ENCODE measurements at regions not wholly inside any gene's neighbourhood (a gene's known extent, or its start where the extent isn't known, plus 50 kb on each side); places are given as distances from the start of the nearest gene placed in this dataset.

DNA sequence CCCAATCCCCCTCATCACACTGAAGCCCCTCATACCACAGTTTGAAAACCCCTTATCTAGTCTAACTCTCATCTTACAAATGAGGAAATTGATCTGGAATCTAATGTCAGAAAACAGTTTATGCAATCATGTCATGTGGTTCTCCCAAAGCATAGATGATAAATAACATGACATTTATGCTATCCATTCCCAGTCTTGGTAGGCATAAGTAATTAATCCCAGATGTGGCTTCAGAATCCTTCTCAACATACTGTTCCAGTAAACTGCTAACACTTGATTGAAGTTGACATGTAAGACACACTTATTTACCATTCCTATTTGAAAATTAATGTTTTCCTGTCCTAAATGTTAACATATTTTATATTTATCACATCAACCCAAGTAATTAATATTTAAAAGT lies 168.7 kb downstream of the GALC start:
- no peak for DNase-seq
- intact Hi-C loops (cut with DNase I), result no loop called here

DNA sequence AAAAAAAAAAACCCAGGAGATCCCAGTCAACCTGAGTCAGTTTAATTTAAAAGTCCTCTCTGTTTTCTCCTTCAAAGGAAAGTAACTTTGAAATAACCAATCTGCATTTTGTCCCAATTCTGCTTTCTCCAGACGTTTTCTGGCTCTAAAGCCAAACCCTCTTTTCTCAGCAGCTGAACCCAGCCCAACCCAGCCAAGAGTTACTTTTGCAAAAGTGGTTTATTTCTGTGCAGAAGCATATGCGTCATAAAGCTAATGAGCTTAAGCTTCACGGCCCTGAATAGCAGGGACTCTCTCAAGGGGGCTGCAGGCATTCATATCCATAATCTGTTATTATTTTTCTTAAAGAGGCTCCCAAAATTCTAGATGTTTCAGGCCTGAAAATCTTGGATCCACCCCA lies 176.6 kb downstream of the GALC start:
- intact Hi-C loops (cut with DNase I), result no loop called here
- no peak for DNase-seq

DNA sequence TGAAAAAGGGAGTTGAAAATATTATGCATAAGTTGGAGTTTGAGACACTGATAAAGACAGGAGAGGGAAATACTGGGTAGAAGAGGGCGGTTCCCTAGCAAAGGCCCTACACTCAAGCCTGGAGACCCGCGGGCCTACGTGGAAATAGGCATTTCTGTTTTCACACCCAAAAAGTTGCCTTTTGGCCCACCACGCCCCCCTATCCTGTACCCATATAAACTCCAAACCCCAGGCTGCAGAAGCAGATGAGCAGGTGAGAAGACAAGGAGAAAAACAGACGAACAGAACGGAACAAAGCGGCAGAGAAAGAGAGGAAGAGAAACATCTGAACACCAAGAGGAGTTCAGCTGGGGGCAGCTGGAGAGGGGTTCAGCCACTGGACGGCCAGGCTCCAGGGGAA lies 177.9 kb downstream of the GALC start:
- no peak for DNase-seq
- intact Hi-C loops (cut with DNase I), result no loop called here

DNA sequence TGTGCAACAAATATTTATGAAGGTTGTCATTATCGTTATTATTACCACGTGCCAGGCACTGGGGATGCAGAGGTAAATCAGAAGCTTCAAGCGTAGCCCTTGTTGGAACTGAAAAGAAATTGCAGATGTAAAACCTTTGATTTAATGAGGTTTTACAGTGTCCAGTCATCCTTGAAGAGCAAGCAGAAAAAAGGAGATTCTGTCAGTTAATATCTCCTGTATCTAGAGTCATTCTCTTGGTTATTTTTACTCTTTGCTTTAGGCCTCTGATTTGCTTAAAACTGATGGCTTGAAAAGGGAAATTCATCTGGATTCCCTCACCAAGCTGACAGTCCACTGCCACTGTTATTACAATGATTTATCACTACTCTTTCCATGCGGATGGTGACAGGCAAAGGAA lies 179.3 kb downstream of the GALC start:
- DNase-seq, result no peak
- intact Hi-C loops (cut with DNase I), result no loop called here

DNA sequence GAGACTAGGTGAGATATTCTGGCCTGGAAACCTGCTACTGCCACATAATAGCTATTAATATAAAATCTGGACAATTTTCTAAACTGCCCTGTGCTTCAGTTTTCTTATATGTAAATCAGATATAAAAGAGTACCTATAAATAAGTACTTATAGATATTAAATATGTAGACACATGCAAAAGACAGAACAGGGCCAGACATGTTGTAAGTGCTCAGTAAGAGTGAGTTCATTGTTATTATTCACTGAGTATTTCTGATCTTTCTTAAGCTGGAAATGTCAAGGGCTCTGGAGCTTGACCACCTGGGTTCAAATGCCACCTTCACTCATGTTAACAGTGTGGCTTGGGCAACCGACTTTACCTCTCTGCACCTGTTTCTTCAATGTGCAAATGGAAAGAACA lies 179.8 kb downstream of the GALC start:
- intact Hi-C loops (cut with DNase I), result no loop called here
- DNase-seq, result no peak

DNA sequence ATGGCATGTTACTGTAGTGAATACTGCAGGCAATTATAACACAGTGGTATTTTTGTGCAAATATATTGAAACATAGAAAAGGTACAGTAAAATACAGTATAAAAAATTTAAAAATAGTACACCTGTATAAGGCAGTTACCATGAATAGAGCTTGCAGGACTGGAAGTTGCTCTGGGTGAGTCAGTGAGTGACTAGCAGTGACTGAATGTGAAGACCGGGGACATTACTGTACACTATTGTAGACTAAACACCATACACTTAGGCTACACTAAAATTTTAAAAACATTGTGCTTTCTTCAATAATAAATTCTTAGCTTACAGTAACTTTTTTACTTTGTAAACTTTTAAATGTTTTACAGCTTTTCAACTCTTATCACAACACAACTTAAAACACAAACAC lies 181.7 kb downstream of the GALC start:
- intact Hi-C loops (cut with DNase I), result no loop called here
- DNase-seq, result no peak

DNA sequence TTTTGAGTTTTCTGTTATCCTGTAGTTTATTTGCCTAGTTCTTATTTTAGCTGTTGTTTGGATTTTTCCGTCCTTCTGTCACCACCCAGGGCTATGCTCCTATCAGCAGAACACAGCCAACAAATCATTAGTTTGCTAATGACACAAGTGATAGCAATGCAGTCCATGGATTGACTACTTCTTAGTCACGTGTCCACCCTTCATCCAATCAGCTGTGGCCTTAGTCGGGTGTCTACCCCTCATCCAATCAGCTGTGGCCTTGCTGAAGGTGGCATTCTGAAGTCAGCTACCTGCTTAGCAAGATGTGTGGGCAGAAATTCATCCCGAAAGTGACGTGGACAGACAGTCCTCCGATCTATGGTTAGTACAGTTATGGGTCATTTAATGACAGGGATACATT lies 182.3 kb downstream of the GALC start:
- intact Hi-C loops (cut with DNase I), result no loop called here
- no peak for DNase-seq

DNA sequence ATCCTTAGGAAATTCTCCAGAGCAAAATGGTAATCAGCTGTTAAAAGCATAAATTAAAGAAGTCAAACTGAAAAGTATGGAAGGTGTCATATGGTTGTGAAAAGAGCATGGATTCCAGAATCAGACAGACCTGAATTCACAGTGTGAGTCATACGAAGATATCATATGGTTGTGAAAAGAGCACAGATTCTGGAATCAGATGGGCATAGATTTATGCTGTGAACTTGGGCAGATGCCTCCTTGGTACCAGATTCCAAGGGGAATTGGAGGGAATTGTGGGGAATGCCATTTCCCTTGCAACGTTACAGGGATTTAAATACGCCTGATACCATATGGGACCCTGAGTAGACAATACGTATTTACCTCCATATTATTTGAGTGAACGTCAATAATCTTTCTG lies 183.7 kb downstream of the GALC start:
- DNase-seq, result no peak
- intact Hi-C loops (cut with DNase I), result loop anchor here (5.0 kb wide), 1 partner anchor 88 kb away; no protein-coding TSS in a partner anchor

DNA sequence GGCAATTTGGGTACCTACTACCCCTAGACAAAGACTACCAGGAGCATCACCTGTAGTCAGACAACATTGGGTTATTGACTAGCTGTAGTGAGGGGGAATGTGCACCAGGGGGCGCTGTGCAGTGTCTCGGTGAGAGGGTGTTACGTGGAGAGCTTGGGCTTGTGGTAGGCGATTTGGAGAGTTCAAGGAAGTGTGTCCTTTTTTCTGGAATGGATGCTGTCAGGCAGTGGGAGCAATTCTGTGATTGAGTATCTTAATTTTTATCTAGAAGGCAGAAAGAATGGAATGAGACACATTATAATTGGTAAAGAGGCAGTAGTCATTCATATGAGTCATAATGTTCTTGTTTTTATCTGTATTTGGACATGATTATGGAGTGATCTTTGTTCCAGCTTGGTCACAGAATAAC lies 187.7 kb downstream of the GALC start:
- intact Hi-C loops (cut with DNase I), result loop anchor here (5.0 kb wide), 1 partner anchor 92 kb away; no protein-coding TSS in a partner anchor
- DNase-seq, result peak in 3 of 10 donors; percentile 14 to 34 (median 29)

DNA sequence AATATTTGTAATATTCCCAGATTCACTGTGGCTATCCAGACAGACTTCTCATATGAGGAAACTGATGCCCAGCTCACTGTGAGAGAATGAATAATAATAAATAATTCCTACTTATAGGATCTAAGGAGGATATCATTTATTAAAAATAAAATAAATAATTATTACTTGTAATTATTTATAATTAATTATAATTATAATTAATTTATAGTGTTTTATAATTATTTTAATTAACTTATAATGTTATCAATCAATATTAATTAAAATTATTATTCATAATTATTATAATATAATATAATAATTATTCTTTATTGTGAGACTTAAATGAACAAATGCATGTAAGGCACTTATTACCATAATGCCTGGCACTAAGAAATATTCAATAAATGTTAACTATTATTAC lies 192.8 kb downstream of the GALC start:
- DNase-seq, result no peak
- intact Hi-C loops (cut with DNase I), result no loop called here

DNA sequence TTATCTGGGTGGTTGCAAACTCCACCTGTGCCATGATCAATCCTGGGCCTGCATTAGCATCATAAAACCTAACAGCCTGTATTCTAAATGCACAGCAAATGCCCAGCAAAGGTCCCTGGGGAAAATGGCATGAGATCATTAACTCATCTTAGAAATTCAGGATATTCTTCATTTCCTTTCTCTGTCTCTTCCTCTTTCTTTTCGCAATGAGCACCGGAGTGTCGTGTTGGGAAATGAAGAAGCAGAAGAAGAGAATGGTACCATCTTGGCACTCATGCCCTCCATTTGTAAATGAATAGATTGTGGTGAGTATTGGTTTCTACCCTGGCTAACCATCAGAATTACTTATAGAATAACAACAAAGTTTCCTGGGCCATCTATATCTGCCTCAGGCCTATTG lies 193.6 kb downstream of the GALC start:
- intact Hi-C loops (cut with DNase I), result no loop called here

DNA sequence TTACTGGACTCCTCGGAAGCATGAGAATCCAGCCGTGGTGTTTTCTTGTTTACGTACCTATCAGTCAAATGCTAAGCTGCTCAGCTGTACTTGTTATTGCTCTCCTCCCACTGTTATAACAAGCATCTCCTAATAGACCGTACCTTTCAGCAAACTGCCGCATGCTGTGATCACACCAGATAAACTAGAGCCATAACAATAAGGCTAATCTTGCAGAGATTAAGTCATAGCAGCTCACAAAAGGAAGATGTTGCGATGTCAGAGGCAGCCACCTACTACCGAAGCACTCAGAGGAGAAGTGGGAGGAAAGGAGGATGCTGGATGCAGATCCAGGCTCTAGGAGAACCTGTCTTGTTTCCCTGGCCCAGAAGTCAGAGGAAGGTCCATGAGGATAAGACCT lies 196.0 kb downstream of the GALC start:
- intact Hi-C loops (cut with DNase I), result no loop called here
- DNase-seq, result no peak

More for the DNA sequence above, 193.6 kb downstream of the GALC start:
- DNase-seq, result no peak

DNA sequence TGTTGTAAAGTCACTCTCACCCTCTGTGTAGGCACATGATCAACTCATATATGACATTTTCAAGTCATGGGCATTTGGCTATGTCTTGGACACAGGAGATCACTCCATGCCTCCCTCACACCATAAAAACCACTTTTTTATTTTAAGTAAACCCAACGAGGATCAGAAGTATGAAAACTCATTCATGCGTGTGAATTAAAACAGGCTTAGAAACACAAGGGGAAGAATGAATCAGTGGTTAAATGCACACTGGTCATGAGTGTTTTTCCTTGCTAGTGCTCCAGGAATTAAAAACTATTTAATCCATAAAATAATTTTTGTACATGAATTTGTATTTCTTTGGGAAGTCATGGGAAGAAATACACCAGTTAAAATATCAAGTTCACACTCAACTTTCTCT lies 198.4 kb downstream of the GALC start:
- no peak for DNase-seq
- intact Hi-C loops (cut with DNase I), result no loop called here

DNA sequence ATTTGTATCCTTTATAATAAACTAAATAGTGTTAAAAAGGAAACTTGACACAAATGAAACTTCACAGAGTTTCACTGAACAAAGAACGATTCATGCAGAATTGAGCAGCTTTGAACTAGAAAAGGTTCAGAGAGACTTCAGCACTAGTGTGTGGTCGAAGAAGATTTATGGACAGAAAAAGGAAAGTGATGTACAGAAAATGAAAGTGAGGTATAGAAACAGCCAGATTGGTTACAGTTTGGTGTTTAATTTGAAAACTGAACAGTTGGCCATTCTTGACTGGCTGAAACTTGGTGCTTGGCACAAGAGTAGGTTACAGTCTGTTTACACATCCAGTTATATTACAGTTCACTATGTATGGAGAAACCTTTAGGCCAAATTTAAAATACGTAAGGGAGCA lies 207.1 kb downstream of the GALC start:
- intact Hi-C loops (cut with DNase I), result no loop called here
- DNase-seq, result no peak

DNA sequence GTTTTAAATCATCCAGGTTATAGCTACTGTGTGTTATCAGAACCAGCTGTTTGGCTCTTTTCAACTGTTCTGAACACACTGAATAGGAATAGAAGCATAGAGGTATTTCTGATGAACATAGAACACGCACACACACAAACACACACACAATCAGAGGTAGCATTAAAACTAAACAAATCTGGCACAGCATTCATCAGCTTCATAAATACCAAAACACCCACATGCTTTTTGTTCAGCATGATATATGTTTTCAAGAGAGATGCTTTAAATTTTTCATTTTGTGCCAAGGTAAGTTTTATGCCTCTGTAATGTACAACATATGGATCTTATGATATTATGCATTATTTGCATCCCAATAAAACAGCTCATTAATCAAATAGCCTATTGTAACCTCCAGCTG lies 208.6 kb downstream of the GALC start:
- intact Hi-C loops (cut with DNase I), result no loop called here
- no peak for DNase-seq

DNA sequence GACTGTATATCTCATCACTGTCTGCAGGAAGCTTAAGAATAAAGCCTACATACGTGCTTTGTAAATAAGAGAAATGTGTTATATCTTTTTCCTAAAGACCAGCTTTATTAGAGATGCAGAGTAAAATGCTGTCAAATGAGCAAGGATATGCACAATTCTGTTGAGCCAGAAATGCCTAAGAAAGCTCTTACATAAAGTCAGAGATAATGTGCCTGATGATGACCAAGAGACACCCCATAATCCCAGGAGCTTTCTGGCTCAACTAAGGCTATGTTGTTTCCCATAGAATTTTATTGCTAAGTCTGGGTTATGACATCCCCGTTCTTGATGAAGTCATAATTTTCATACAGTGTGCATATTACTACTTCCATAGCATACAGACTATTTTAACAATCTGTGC lies 209.9 kb downstream of the GALC start:
- intact Hi-C loops (cut with DNase I), result no loop called here
- no peak for DNase-seq

DNA sequence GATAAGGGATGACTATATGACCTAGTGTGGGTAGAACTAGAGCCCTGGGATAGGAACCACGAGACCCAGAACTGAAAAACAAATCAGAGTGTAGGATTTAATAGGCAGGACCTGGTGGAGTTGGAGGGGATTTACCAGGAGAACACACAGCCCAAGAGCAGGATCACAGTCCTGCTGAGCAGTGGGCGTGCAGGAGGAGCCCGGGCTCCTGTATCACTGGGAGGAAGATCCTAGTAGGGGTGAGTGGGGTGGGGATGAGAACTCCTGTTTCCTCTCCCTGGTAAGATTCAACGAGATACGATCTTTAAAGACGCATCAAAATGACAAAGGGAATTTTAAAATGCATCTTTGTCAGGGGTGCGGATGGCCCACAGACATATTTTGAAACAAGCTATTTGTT lies 220.1 kb downstream of the GALC start:
- no peak for DNase-seq
- intact Hi-C loops (cut with DNase I), result no loop called here

DNA sequence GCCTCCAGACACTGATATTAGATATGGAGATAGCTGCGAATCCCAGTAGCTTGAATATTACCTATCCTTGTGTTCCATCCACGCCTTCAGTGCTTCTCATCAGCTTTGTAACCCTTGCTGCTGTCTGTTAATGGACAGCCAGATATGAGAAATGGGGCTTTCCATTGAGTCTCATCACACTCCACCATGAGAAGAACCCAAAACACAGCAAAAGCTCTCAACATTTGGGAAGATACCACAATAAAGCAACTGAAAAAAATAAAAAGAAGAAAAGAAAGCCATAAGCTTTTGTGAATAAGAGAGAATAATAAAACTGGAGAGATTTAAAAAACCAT lies 225.4 kb downstream of the GALC start:
- intact Hi-C loops (cut with DNase I), result no loop called here
- no peak for DNase-seq

DNA sequence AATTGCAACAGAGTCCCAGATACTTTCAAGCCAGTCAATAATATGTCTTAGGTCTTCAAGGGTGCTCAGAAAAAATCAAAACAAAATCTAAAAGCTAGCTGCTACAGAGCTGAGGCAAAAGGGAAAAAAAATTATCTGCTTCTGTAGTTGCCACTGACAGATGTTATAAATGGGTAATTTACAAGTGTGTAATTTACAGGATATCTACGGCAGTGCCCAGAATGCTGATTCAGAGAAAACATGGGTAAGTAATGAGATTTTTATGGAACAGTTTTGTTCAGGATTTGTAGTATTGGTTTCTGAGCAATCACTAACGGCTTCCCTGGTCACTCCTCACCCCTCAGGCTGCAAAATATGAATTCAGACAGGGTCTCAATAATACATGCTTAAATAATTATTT lies 234.1 kb downstream of the GALC start:
- intact Hi-C loops (cut with DNase I), result no loop called here
- DNase-seq, result no peak

DNA sequence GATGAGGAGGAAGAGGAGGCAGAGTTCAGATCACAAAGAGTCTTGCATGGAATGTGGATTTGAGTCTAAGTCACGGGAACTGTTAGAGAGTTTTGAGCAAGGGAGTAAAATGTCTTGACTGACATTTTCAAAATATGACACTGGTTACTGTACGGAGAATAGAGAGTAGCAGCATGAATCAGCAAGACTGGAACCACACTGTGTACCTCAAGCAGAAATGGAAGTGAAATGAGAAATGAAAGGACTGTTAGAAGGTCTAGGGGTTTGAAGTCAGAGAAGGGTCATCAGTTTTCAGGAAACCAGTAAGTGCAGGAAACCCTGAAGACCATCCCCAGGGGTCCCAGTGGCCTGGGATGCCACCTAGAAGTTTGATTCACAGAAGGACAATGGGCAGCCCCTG lies 236.3 kb downstream of the GALC start:
- DNase-seq, result no peak
- intact Hi-C loops (cut with DNase I), result no loop called here

DNA sequence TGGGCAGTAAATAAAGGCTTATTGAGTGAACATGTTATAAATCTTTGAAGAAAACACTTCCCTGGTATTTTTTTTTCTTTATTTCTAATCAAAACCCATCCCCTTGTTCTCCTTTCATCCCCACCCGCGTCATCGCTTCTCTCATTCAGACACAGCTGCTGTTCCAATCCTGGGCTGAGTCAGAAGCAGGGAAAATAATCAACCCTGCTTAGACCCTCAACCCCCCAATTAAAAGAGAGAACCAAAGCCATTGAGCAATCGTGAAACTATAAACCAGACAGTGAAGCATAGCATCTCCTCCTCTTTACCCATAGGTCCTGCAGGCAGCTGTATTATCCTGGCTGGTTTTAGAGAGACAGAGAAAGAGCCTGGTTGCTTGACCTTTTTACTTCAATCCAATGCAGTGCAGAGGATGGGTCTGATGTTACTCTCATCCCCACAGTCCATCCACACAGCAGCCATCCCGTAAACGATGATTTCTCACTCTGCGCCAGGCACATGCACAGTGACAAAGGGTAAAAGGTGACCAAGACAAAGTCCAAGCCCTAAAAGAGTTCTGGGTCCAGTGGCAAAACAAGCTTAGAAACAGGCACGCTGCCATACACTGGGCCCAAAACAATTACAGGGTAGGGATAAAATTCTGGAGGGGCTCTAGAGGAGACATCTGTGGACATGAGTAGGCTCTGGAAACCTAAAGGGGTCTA lies 238.3 kb downstream of the GALC start:
- no peak for DNase-seq
- intact Hi-C loops (cut with DNase I), result no loop called here

DNA sequence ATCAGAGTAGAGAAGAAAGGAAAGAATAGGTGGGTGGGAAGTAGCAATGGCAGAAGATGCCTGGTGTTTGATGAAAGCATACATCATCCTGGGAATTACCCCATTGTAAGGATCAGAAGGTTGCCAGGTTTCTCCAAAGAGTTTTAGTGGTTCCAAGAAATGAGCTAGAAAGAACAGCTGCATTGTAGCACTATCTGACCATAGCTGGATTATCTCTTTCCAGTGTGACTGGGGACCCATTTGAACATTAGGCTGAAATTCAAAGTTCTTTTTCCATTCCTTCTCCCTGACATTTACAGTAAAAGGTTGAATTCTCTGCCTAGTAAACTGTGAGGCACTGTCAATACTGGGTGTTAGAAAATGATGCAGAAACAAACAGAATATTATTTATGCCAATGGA lies 244.4 kb downstream of the GALC start:
- intact Hi-C loops (cut with DNase I), result no loop called here
- no peak for DNase-seq

DNA sequence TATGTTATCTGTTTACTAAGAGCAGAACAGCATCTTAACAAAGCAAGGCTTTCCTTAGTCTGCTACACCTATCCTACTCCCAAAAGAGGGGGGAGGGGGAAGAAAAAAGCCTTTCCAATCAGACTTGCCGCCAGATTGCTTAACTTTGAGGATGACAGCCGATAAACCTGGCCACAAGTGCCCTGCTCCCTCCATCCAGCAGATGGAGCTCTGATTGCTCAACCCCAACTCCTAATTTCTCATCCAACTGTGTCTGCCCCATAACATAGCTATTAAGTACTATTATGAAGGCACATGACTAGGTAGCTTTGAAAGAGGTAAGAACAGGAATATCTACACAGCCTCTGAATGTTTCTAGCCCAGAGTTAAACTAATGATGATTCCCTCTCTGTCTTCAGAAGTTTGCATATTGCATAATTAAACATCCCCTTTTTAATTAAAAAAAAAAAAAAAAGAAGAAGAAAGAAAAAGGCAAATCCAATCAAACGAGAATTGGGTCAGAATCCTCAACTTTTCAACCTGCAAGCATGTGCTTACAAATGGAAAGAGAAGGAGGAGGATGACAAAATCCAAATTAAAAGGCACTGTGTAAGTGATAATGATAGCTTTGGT lies 247.4 kb downstream of the GALC start:
- intact Hi-C loops (cut with DNase I), result loop anchor here (2.0 kb wide), 1 partner anchor 151 kb away; no protein-coding TSS in a partner anchor
- peak in 1 of 10 donors; percentile 26 for DNase-seq

Measured in posterior cingulate gyrus (tissue), 11 donors.